Rectal smooth muscle tissue (tissue), 1 donor: ENCODE measurements at regions not wholly inside any gene's neighbourhood (a gene's known extent, or its start where the extent isn't known, plus 50 kb on each side); places are given as distances from the start of the nearest gene placed in this dataset.

Source experiments
- H3K27ac ChIP-seq: one replicate; pipeline ENCODE4 v1.7.0; 2013; ENCODE audit warnings: low read depth, low read length, inconsistent platforms
- H3K27me3 ChIP-seq: one replicate; pipeline ENCODE4 v1.7.0; 2013; ENCODE audit warnings: low read length; ENCODE audit not compliant: control insufficient read depth, insufficient read depth
- H3K36me3 ChIP-seq: one replicate; pipeline ENCODE4 v1.7.0; 2013; ENCODE audit warnings: low read length; ENCODE audit not compliant: control insufficient read depth, insufficient read depth
- H3K4me1 ChIP-seq: one replicate; pipeline ENCODE4 v1.7.0; 2013; ENCODE audit warnings: low read length; ENCODE audit not compliant: control insufficient read depth, insufficient read depth
- H3K4me3 ChIP-seq: one replicate; pipeline ENCODE4 v1.7.0; 2013; ENCODE audit warnings: low read length
- H3K9ac ChIP-seq: one replicate; pipeline ENCODE4 v1.7.0; 2013; ENCODE audit warnings: low read length

DNA sequence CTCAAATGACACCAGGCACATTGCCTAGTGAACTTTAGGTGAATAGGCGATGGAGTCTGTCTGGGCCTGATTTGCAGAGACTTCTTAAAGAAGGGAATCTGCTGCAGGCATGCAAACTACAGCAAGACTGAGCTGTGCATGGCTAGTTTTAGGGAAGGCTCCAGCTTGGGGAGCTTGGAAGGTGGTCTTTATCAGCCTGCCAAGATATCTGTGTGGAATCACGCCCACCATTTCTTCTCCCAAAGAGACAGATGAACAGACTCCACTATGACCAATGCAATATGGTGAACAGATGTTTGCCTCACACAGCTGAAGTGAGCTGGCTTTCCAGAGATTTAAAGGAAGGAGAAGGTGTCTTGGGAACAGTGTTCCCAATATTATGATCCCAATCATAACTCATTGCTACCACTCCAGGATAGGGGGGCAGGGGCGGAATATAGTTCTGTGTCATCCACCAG, 129.0 kb upstream of the HMHB1 start:
- no peaks in the 10 kb centered on the region for H3K36me3 ChIP-seq
- no peak overlapping the region for H3K27ac ChIP-seq
- no peaks in the 10 kb centered on the region for H3K27me3 ChIP-seq
- peaks cover 4% of the 10 kb centered on the region for H3K4me1 ChIP-seq
- H3K9ac ChIP-seq, result no peak overlapping the region
- H3K4me3 ChIP-seq, result no peak overlapping the region

DNA sequence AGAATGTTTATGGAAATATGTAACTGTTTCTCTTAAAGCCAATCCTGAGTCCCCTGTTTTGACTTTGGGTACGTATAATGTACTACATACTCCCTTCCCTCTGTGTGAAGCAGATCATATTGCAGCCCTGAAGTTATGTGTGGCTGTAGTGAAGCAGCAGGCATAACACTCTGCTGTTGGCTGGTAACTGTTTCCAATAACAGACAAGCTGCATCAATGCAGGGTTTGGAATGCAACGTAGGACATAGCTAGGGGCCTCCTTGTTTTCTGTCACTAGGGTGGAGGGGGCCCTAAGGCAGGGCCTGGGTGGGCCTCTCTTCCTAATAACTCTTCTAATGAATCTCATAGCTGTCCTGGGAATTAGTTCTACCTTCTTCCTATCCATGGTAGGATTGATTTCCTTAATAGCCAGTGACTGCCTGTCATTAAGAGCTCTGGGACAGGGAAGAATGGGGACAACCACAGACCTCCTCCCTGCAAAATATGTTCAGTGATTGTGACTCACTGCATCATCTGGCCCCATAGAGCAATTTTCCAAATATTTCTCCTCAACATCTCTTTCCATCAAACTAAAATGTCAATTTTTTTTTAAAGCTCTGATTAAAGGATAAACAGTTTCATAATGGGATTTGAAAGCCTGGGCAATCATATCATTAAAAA, 129.6 kb upstream of the HMHB1 start:
- H3K27me3 ChIP-seq, result no peaks in the 10 kb centered on the region
- no peak overlapping the region for H3K4me3 ChIP-seq
- no peaks in the 10 kb centered on the region for H3K36me3 ChIP-seq
- H3K4me1 ChIP-seq, result peaks cover 4% of the 10 kb centered on the region
- no peak overlapping the region for H3K9ac ChIP-seq
- no peak overlapping the region for H3K27ac ChIP-seq

DNA sequence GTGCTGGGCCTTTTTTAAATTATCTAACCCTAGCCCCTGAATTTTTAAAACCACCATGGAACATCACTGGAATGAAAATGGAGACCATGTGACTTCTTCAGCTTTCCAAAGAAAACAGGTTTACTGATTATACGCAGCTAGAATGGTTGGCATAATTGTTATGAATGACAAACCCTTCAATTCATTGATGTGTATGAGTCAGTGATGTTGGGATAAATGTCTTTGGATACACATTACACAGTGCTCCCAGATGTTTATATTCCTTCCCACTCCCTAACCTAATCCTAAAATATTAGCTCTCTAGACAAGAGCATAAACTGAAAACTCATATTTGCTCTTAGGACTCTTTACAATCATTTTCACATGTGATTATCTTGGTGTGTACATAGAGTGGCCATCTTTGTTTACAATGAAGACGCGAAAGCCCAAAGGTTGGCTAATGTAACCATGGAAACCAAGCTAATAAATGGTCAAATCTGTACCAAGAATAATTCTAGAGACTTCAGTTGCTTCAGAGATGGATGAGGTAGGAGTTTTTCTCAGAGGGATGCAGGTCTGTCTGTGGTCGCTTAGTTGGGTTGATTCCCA, 131.2 kb upstream of the HMHB1 start:
- peaks cover 4% of the 10 kb centered on the region for H3K4me1 ChIP-seq
- H3K27ac ChIP-seq, result no peak overlapping the region
- H3K27me3 ChIP-seq, result no peaks in the 10 kb centered on the region
- H3K36me3 ChIP-seq, result no peaks in the 10 kb centered on the region
- no peak overlapping the region for H3K9ac ChIP-seq
- no peak overlapping the region for H3K4me3 ChIP-seq

DNA sequence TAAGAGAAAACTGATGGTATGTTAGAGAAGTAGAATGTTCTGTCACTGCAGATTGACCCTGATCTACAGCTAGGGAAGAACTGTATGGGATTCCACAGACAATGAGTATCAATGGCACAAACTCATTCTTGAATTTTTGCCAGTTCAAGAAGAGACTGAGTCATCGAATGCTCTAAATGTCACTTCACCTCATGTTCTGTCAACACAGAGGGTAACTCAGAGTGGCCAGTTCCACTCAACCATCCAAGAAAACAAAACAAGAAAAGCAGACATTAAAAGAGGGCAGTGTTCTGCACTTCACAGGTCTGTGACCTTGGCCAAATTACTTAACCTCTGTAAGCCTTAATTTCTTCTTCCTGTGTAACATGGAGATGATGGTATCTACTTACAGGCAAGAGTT, 132.2 kb upstream of the HMHB1 start:
- Histone ChIP-seq H3K9ac (no peak overlapping the region), H3K27ac (no peak overlapping the region), H3K4me3 (no peak overlapping the region), H3K36me3 (no peaks in the 10 kb centered on the region), H3K4me1 (peaks cover 4% of the 10 kb centered on the region), H3K27me3 (no peaks in the 10 kb centered on the region)

DNA sequence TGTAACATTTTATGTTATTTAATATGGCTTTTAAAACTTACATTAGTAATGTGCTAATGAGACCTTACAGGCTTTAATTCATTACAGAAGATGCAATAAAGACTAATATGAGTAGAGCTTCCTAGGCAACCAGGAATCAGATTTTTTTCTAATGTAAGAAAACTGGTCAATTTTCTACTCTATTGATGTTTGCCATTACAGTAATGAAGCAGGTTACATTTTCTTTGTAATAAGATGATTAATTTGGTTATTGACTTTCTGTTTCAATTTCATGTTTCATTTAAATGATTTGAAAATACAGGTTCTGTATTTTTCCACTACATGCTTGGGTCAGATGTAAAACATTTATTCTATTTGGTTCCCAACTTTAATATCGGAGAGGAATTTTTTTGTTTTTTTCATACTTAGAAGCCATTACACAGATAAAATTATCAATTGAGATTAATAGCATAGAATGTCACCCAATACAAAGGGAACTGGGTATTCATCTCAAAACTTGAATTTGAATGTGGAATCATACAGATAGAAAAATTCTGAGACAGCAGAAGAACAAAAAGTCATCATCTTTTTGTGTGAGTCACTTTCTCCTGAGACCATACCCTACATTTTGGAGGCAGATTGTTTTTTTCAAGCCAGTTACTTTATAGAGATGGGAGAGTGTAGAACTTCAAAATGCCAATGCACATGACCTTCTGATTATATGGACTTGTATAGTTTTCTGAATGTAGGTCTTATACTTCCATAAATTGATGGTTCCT, 133.6 kb upstream of the HMHB1 start:
- no peaks in the 10 kb centered on the region for H3K27me3 ChIP-seq
- no peaks in the 10 kb centered on the region for H3K36me3 ChIP-seq
- H3K9ac ChIP-seq, result no peak overlapping the region
- H3K27ac ChIP-seq, result no peak overlapping the region
- H3K4me3 ChIP-seq, result no peak overlapping the region
- H3K4me1 ChIP-seq, result peaks cover 4% of the 10 kb centered on the region

DNA sequence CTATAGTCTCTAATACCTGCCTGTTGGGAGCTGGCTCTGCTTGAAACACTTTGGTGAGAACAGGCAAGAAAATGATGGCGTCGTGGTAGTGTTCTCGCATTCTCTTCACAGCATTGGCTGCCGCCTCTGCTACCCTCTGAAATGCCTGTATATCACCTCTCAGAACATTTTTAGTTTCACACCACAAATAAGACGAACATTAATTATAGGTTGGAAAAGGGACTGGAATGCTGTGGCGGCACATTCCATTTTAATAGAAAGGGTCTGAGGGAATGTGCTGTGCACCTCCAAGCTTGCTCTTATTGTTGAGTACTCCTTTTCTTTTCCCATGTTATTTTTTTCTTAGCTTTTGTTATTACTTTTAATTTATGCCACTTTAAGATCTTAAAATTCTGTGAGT, 134.6 kb upstream of the HMHB1 start:
- H3K4me1 ChIP-seq, result peaks cover 2% of the 10 kb centered on the region
- no peak overlapping the region for H3K27ac ChIP-seq
- no peaks in the 10 kb centered on the region for H3K36me3 ChIP-seq
- no peak overlapping the region for H3K9ac ChIP-seq
- H3K27me3 ChIP-seq, result no peaks in the 10 kb centered on the region
- no peak overlapping the region for H3K4me3 ChIP-seq

DNA sequence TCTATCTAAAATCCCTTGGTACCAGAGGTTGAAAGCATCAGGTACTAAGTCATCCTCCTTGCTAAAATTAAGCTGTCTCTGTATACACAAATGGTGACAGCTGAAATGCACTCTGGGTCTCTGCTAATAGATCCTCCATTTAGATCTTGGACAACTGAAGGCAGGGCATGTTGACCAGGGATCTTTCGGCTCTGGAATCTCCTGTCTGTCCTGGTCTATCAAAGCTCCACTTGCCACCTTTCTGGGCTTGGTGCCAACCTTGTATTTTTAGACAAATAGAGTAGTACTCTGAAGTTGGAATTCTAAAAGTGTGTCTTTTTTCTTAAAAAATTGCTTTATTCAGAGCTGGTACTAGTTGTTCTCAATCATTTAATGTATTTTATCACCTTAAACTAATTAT, 135.2 kb upstream of the HMHB1 start:
- no peak overlapping the region for H3K4me3 ChIP-seq
- H3K27ac ChIP-seq, result no peak overlapping the region
- H3K9ac ChIP-seq, result no peak overlapping the region
- H3K4me1 ChIP-seq, result no peaks in the 10 kb centered on the region
- H3K27me3 ChIP-seq, result no peaks in the 10 kb centered on the region
- H3K36me3 ChIP-seq, result no peaks in the 10 kb centered on the region

DNA sequence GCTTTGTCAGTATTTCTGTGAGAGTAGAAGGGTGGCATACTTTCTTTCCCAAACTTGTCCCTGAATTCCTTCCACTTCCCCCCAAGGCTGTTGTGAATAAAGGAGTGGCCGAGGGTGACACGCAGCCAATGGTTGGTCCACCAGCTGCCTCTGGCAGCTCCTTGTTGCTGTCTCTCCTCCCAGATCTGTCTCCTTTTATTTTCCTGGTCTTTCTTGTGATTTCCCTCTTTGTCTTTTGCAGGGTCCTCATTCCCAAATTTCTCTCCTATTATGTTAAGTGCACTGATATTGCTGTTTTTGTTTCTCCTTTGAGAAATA, 137.5 kb upstream of the HMHB1 start:
- H3K27ac ChIP-seq, result no peak overlapping the region

DNA sequence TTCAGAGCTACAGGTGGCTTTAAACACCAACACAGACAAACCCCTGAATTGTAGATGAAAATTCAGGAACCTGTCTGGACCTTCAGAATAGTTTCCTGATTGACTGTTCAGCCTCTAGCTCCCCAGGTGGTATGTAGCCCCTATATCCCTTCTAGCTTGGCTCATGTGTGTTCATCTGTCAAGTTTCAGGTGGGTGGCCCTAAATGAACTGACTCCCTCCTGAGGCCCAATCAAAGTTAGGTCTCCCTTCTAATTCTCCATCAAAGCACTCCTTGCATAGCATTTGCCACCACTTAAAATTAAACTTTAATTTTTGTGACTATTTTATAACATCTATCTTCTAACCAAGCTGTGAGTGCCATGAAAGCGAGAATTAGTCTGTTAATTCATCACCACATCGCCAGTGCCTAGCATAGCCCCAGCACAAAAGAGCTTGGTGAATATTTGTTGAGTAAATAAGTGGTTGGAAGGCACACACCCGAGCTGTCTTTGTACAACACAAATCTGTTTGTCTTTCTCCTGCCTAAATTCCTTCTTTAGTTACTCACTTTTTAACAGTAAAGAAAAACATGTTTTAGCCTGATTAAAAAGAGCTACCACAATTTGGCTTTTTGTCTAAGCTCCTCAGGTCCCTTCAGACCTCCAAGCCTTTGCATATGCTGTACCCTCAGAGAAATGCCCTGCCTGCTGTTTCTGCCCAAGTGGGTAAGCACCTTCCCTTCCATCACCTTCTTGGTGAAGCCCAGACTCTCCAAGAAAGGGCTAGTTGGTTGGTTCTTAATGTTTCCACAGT, 138.1 kb upstream of the HMHB1 start:
- no peak overlapping the region for H3K9ac ChIP-seq
- H3K4me3 ChIP-seq, result no peak overlapping the region
- H3K4me1 ChIP-seq, result no peaks in the 10 kb centered on the region
- no peak overlapping the region for H3K27ac ChIP-seq
- no peaks in the 10 kb centered on the region for H3K36me3 ChIP-seq
- H3K27me3 ChIP-seq, result no peaks in the 10 kb centered on the region

More for the DNA sequence above, 137.5 kb upstream of the HMHB1 start:
- Histone ChIP-seq H3K4me3 (no peak overlapping the region), H3K27me3 (no peaks in the 10 kb centered on the region), H3K4me1 (no peaks in the 10 kb centered on the region), H3K36me3 (no peaks in the 10 kb centered on the region), H3K9ac (no peak overlapping the region)

DNA sequence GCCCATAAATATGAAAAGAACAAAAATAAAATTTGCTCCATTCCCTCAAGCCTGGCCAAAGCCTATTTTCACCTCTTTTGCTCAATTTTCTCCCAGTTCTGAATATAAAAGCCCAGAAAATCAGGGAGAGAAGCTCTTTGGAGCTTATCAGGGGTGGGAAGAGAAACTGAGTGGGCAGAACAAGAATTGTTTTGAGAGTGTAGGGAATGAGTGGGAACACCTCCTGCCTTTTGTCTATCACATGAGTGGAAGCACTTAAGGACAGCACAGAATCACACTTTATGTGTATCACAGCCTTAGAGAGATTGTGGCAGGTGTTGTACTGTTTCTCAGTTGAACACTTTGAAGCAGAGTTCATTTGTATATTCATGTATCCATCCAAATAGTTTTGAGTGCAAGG, 139.2 kb upstream of the HMHB1 start:
- Histone ChIP-seq H3K4me3 (no peak overlapping the region), H3K27ac (no peak overlapping the region), H3K4me1 (no peaks in the 10 kb centered on the region), H3K9ac (no peak overlapping the region), H3K36me3 (no peaks in the 10 kb centered on the region), H3K27me3 (no peaks in the 10 kb centered on the region)

DNA sequence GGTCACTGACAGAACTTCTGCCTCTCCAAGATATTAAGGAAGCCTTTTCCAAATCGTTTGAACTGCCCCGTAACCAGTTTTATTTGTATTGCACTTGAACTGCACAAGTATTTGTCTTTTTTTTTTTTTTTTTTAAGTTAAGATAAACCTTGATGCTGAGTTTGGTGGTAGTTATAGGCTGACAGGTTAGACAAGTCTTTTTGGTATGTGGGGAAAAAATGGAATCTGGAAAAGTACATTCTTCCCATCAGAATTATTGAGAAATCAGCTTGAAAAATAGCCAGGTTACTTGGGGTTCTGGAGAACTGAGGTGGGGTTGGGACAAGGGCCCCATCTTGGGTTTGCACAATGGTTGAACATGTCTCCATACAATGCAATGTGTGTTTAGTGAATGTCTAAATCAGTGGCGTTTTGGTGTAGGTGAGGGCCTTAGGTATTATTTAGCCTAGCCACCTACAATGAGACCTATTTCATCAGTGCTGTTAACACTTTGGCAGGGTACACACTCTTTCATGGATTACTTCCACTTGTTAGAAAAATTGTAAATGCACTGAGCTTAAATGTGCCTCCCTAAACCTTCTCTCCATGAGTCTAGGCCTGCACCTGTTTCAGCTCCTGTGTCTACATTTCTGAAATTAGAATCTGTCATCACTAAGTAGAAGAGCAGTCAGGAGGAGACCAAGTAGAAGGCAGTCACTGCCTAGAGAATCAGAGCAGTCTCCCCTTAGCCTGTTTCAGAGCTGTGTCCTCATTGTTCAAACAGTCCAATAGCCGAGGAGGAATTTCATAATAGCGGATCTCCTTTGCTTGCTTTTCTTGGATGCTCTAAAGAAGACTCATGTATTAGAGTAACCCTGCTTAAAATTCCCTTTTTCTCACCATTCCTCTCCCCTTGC, 140.0 kb upstream of the HMHB1 start:
- no peaks in the 10 kb centered on the region for H3K36me3 ChIP-seq
- no peak overlapping the region for H3K27ac ChIP-seq

DNA sequence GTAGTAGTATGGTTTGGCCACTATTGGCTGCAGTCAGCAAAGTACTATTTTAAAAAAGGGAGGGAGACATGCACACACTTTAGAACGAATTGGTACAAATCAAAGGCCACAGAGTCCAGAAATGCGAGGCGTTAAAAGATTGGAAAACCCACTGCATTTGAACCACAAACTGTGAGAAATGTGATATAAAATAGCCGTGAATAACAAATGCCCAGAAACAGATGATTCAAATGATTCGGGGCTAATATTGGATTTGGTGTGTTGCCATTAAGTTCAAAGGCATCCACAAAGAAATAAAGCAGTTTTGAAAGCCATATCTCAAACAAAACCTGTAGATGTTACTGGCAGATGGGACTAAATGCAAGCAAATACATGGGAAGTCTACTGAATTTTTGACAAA, 140.9 kb upstream of the HMHB1 start:
- H3K4me3 ChIP-seq, result no peak overlapping the region
- H3K36me3 ChIP-seq, result no peaks in the 10 kb centered on the region
- H3K27ac ChIP-seq, result no peak overlapping the region

More for the DNA sequence above, 140.0 kb upstream of the HMHB1 start:
- Histone ChIP-seq H3K4me1 (no peaks in the 10 kb centered on the region), H3K27me3 (no peaks in the 10 kb centered on the region), H3K4me3 (no peak overlapping the region), H3K9ac (no peak overlapping the region)

More for the DNA sequence above, 140.9 kb upstream of the HMHB1 start:
- Histone ChIP-seq H3K4me1 (no peaks in the 10 kb centered on the region), H3K9ac (no peak overlapping the region), H3K27me3 (no peaks in the 10 kb centered on the region)
